Neutrophil (primary cell): ENCODE measurements at regions not wholly inside any gene's neighbourhood (a gene's known extent, or its start where the extent isn't known, plus 50 kb on each side); places are given as distances from the start of the nearest gene placed in this dataset.

ENCODE experiments used
- H3K27ac ChIP-seq: fragments of 200-600 bp; sonication (generic); 2 replicates; pipeline ENCODE4 v1.5.1; 2016; ENCODE audit warnings: mild to moderate bottlenecking, moderate library complexity
- H3K27me3 ChIP-seq: fragments of 200-600 bp; sonication (generic); 2 replicates; pipeline ENCODE4 v1.6.0; 2016; ENCODE audit warnings: mild to moderate bottlenecking
- H3K36me3 ChIP-seq: fragments of 200-600 bp; sonication (generic); 2 replicates; pipeline ENCODE4 v1.5.1; 2017
- H3K4me1 ChIP-seq, 2 experiments: fragments of 200-600 bp in 1 of 2; sonication (generic) in 1 of 2; 1 replicate in 1 of 2; 2 replicates in 1 of 2; pipeline versions ENCODE4 v1.5.1 to v1.6.1; 2013 to 2016; ENCODE audit warnings: low read depth in 1 of 2, low read length in 1 of 2, mild to moderate bottlenecking in 1 of 2, moderate library complexity in 1 of 2; ENCODE audit not compliant: control insufficient read depth in 1 of 2, insufficient read depth in 1 of 2
- H3K4me3 ChIP-seq, 2 experiments: fragments of 200-600 bp in 1 of 2; sonication (generic) in 1 of 2; 1 replicate in 1 of 2; 2 replicates in 1 of 2; pipeline ENCODE4 v1.5.1; 2013 to 2016; ENCODE audit warnings: low read depth in 1 of 2, low read length in 1 of 2, mild to moderate bottlenecking in 1 of 2, moderate library complexity in 1 of 2
- H3K9me3 ChIP-seq: fragments of 200-600 bp; sonication (generic); 2 replicates; pipeline ENCODE4 v1.5.1; 2016
- TF ChIP-seq, protein P1 (sequence below): fragments of 200-600 bp; sonication (generic); IDR thresholded peaks from 2 replicates; pipeline ENCODE4 v1.5.1; 2016; ENCODE audit warnings: antibody characterized with exemption

DNA sequence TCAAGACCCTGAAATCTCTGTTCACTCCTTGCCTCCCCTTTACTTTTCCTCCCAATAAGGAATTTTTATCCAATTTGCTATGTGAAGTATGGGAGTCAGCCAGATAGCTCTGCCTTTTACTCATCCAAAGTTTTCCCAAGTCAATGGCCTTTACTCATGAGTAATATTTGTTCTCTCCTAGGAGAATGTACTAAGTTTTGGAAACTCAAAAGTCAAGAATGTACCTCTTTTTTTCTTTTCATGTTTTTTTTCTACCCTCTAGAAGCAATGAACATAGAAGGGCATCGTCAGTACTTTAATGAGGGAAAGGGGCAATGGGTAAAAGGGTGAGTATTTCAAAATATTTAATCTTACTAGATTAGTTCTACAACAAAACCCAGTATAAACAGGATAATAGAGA, 140.2 kb upstream of the SGCD start:
- H3K9me3 ChIP-seq = no peaks in the 10 kb centered on the region
- H3K36me3 ChIP-seq = no peaks in the 10 kb centered on the region
- TF ChIP-seq, protein P1, sequence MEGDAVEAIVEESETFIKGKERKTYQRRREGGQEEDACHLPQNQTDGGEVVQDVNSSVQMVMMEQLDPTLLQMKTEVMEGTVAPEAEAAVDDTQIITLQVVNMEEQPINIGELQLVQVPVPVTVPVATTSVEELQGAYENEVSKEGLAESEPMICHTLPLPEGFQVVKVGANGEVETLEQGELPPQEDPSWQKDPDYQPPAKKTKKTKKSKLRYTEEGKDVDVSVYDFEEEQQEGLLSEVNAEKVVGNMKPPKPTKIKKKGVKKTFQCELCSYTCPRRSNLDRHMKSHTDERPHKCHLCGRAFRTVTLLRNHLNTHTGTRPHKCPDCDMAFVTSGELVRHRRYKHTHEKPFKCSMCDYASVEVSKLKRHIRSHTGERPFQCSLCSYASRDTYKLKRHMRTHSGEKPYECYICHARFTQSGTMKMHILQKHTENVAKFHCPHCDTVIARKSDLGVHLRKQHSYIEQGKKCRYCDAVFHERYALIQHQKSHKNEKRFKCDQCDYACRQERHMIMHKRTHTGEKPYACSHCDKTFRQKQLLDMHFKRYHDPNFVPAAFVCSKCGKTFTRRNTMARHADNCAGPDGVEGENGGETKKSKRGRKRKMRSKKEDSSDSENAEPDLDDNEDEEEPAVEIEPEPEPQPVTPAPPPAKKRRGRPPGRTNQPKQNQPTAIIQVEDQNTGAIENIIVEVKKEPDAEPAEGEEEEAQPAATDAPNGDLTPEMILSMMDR = no peak
- no peak overlapping the region for H3K27ac ChIP-seq
- no peaks in the 10 kb centered on the region for H3K4me1 ChIP-seq
- H3K4me3 ChIP-seq = no peak overlapping the region
- no peaks in the 10 kb centered on the region for H3K27me3 ChIP-seq

GRCh38 chr5:156188016-156188415, 138.9 kb upstream of the SGCD start:
- H3K9me3 ChIP-seq = no peaks in the 10 kb centered on the region
- no peak overlapping the region for H3K4me3 ChIP-seq
- H3K4me1 ChIP-seq = no peaks in the 10 kb centered on the region
- TF ChIP-seq, protein P1 = no peak
- H3K27me3 ChIP-seq = no peaks in the 10 kb centered on the region
- no peaks in the 10 kb centered on the region for H3K36me3 ChIP-seq
- H3K27ac ChIP-seq = no peak overlapping the region

GRCh38 chr5:156189628-156190027, 137.3 kb upstream of the SGCD start:
- TF ChIP-seq, protein P1 = no peak
- H3K27me3 ChIP-seq = no peaks in the 10 kb centered on the region

GRCh38 chr5:156191547-156191946, 135.4 kb upstream of the SGCD start:
- no peaks in the 10 kb centered on the region for H3K27me3 ChIP-seq
- TF ChIP-seq, protein P1 = no peak

More at GRCh38 chr5:156189628-156190027, 137.3 kb upstream of the SGCD start:
- Histone ChIP-seq H3K9me3 (no peaks in the 10 kb centered on the region), H3K36me3 (no peaks in the 10 kb centered on the region), H3K4me3 (no peak overlapping the region), H3K4me1 (no peaks in the 10 kb centered on the region), H3K27ac (no peak overlapping the region)

GRCh38 chr5:156197042-156197635, 129.8 kb upstream of the SGCD start:
- no peaks in the 10 kb centered on the region for H3K36me3 ChIP-seq
- H3K4me3 ChIP-seq = no peak overlapping the region
- no peaks in the 10 kb centered on the region for H3K9me3 ChIP-seq
- TF ChIP-seq, protein P1 = no peak
- H3K4me1 ChIP-seq = no peaks in the 10 kb centered on the region
- no peaks in the 10 kb centered on the region for H3K27me3 ChIP-seq
- no peak overlapping the region for H3K27ac ChIP-seq

More at GRCh38 chr5:156191547-156191946, 135.4 kb upstream of the SGCD start:
- H3K4me1 ChIP-seq = no peaks in the 10 kb centered on the region
- no peaks in the 10 kb centered on the region for H3K9me3 ChIP-seq
- no peak overlapping the region for H3K27ac ChIP-seq
- no peak overlapping the region for H3K4me3 ChIP-seq
- no peaks in the 10 kb centered on the region for H3K36me3 ChIP-seq
